Liver (tissue), 8 donors: ENCODE measurements at regions not wholly inside any gene's neighbourhood (a gene's known extent, or its start where the extent isn't known, plus 50 kb on each side); places are given as distances from the start of the nearest gene placed in this dataset.

Experiments used
- DNase-seq: peaks from one replicate; pipeline ENCODE4 v3.0.0-alpha.2; 2017; ENCODE audit warnings: low spot score
- H3K27ac ChIP-seq, 2 donors: one replicate each; pipeline ENCODE4 v1.7.0; 2013; ENCODE audit warnings: inconsistent platforms in 2 of 2, low read length in 2 of 2, control low read depth in 1 of 2, low read depth in 1 of 2, mild to moderate bottlenecking in 1 of 2
- H3K27me3 ChIP-seq, 4 donors: one replicate each; pipeline versions ENCODE4 v1.6.1 to v1.7.0; 2013; ENCODE audit warnings: low read length in 3 of 4, inconsistent platforms in 1 of 4, mild to moderate bottlenecking in 1 of 4, moderate library complexity in 1 of 4; ENCODE audit not compliant: control insufficient read depth in 4 of 4, insufficient read depth in 4 of 4
- H3K36me3 ChIP-seq, 4 donors: one replicate each; pipeline versions ENCODE4 v1.6.1 to v1.7.0; 2013; ENCODE audit warnings: low read length in 3 of 4, mild to moderate bottlenecking in 3 of 4, low read depth in 1 of 4, moderate library complexity in 1 of 4; ENCODE audit not compliant: control insufficient read depth in 4 of 4, insufficient read depth in 3 of 4
- H3K4me1 ChIP-seq, 4 donors: one replicate each; pipeline versions ENCODE4 v1.6.1 to v1.7.0; 2013; ENCODE audit warnings: low read length in 3 of 4, mild to moderate bottlenecking in 3 of 4, moderate library complexity in 1 of 4; ENCODE audit not compliant: control insufficient read depth in 4 of 4, insufficient read depth in 4 of 4
- H3K4me3 ChIP-seq, 3 donors: one replicate each; pipeline versions ENCODE4 v1.6.1 to v1.7.0; 2013; ENCODE audit warnings: low read length in 3 of 3, control low read depth in 1 of 3, low read depth in 1 of 3, mild to moderate bottlenecking in 1 of 3
- H3K9ac ChIP-seq, 2 donors: one replicate each; pipeline ENCODE4 v1.7.0; 2013; ENCODE audit warnings: low read length in 2 of 2, mild to moderate bottlenecking in 2 of 2, moderate library complexity in 2 of 2, control low read depth in 1 of 2, low read depth in 1 of 2
- H3K9me3 ChIP-seq, 4 donors: one replicate each; pipeline versions ENCODE4 v1.6.1 to v1.7.0; 2013; ENCODE audit warnings: low read length in 3 of 4; ENCODE audit not compliant: control insufficient read depth in 4 of 4
- EGR1 ChIP-seq, 2 donors: IDR thresholded peaks; 2 replicates each; pipeline ENCODE4 v1.6.1; 2016 to 2018; ENCODE audit warnings: antibody characterized with exemption in 2 of 2, low read depth in 2 of 2
- FOXA1 ChIP-seq: IDR thresholded peaks from 2 replicates; pipeline ENCODE4 v1.6.1; 2016; ENCODE audit warnings: antibody characterized with exemption
- FOXA2 ChIP-seq: IDR thresholded peaks from 2 replicates; pipeline ENCODE4 v1.6.1; 2016; ENCODE audit warnings: antibody characterized with exemption
- GABPA ChIP-seq, 2 donors: IDR thresholded peaks in 1 of 2; conservative IDR thresholded peaks in 1 of 2; 2 replicates each; pipeline ENCODE4 v1.6.1; 2016; ENCODE audit warnings: antibody characterized with exemption in 2 of 2, mild to moderate bottlenecking in 1 of 2, moderate library complexity in 1 of 2
- HNF4A ChIP-seq, 2 donors: conservative IDR thresholded peaks; 2 replicates each; pipeline ENCODE4 v1.6.1; 2016; ENCODE audit warnings: antibody characterized with exemption in 2 of 2, mild to moderate bottlenecking in 2 of 2
- HNF4G ChIP-seq: IDR thresholded peaks from 2 replicates; pipeline ENCODE4 v1.6.1; 2016; ENCODE audit warnings: antibody characterized with exemption
- JUND ChIP-seq, 2 donors: IDR thresholded peaks; 2 replicates each; pipeline ENCODE4 v1.6.1; 2016; ENCODE audit warnings: antibody characterized with exemption in 2 of 2
- NR2F2 ChIP-seq: IDR thresholded peaks from 2 replicates; pipeline ENCODE4 v1.6.1; 2016; ENCODE audit warnings: antibody characterized with exemption
- RAD21 ChIP-seq, 2 donors: IDR thresholded peaks; 2 replicates each; pipeline ENCODE4 v1.6.1; 2016; ENCODE audit warnings: antibody characterized with exemption in 2 of 2, mild to moderate bottlenecking in 2 of 2
- RXRA ChIP-seq, 2 donors: IDR thresholded peaks; 2 replicates each; pipeline ENCODE4 v1.6.1; 2017 to 2018; ENCODE audit warnings: antibody characterized with exemption in 2 of 2, mild to moderate bottlenecking in 1 of 2
- SP1 ChIP-seq: IDR thresholded peaks from 2 replicates; pipeline ENCODE4 v1.6.1; 2018; ENCODE audit warnings: antibody characterized with exemption, mild to moderate bottlenecking
- TAF1 ChIP-seq: conservative IDR thresholded peaks from 2 replicates; pipeline ENCODE4 v1.6.1; 2016; ENCODE audit warnings: antibody characterized with exemption, mild to moderate bottlenecking
- YY1 ChIP-seq: IDR thresholded peaks from 2 replicates; pipeline ENCODE4 v1.6.1; 2016; ENCODE audit warnings: antibody characterized with exemption, mild to moderate bottlenecking
- WGBS: extraction: QIAGEN DNeasy Blood & Tissue Kit; methylation state at CpG from one replicate; pipeline ENCODE4 v1.1.7; 2013; 5-methylcytosine and 5-hydroxymethylcytosine counted together
- TF ChIP-seq, protein P1 (sequence below): IDR thresholded peaks from 2 replicates; pipeline ENCODE4 v1.6.1; 2016; ENCODE audit warnings: antibody characterized with exemption, mild to moderate bottlenecking
- TF ChIP-seq, protein P2 (sequence below): IDR thresholded peaks from 2 replicates; pipeline ENCODE4 v1.6.1; 2016; ENCODE audit warnings: antibody characterized with exemption
- TF ChIP-seq, protein P3 (sequence below): IDR thresholded peaks from 2 replicates; pipeline ENCODE4 v1.6.1; 2016; ENCODE audit warnings: antibody characterized with exemption
- TF ChIP-seq, protein P4 (sequence below): fragments of 150-350 bp; IDR thresholded peaks from 2 replicates; pipeline ENCODE4 v1.5.1; 2017; ENCODE audit warnings: improper control_type of control experiment, low read depth, low read length; ENCODE audit not compliant: missing input control
- TF ChIP-seq, protein P5 (sequence below): IDR thresholded peaks from 2 replicates; pipeline ENCODE4 v1.6.1; 2016; ENCODE audit warnings: antibody characterized with exemption
- donor health status: healthy.
- donor health status: healthy.
- donor health status: healthy.
- donor health status: healthy.
- donor health status: healthy.

DNA sequence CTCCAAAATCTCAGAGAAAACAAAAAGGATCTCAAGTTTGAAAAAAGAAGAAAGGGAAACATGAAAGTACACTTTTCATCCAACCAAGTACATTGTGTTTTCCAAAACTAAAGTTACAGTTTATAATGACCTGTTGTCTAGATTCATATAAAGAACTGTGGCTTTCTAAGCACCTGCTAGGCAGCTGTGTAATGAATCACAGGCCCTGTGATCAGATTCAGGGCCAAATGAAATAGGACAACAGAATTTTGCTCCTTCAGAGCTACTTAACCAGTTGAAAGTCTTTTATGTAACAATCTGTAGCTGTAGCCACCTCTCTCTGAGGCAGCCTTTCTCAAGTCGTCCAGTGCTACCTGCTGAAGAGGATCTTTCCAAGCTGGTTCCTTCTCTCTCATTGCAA lies 960.0 kb upstream of the RAG2 start:
- Histone ChIP-seq H3K27ac (no peak overlapping the region), H3K9ac (no peak overlapping the region), H3K36me3 (no peaks in the 10 kb centered on the region), H3K4me1 (no peaks in the 10 kb centered on the region), H3K27me3 (no peaks in the 10 kb centered on the region), H3K4me3 (no peak overlapping the region), H3K9me3 (no peaks in the 10 kb centered on the region)
- no peak for DNase-seq
- TF ChIP-seq RAD21 (IDR thresholded peaks at IDR 0.05), result no peak
- TF ChIP-seq YY1, result no peak
- no peak for TF ChIP-seq FOXA1
- TF ChIP-seq, protein P1, sequence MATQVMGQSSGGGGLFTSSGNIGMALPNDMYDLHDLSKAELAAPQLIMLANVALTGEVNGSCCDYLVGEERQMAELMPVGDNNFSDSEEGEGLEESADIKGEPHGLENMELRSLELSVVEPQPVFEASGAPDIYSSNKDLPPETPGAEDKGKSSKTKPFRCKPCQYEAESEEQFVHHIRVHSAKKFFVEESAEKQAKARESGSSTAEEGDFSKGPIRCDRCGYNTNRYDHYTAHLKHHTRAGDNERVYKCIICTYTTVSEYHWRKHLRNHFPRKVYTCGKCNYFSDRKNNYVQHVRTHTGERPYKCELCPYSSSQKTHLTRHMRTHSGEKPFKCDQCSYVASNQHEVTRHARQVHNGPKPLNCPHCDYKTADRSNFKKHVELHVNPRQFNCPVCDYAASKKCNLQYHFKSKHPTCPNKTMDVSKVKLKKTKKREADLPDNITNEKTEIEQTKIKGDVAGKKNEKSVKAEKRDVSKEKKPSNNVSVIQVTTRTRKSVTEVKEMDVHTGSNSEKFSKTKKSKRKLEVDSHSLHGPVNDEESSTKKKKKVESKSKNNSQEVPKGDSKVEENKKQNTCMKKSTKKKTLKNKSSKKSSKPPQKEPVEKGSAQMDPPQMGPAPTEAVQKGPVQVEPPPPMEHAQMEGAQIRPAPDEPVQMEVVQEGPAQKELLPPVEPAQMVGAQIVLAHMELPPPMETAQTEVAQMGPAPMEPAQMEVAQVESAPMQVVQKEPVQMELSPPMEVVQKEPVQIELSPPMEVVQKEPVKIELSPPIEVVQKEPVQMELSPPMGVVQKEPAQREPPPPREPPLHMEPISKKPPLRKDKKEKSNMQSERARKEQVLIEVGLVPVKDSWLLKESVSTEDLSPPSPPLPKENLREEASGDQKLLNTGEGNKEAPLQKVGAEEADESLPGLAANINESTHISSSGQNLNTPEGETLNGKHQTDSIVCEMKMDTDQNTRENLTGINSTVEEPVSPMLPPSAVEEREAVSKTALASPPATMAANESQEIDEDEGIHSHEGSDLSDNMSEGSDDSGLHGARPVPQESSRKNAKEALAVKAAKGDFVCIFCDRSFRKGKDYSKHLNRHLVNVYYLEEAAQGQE, result no peak
- TF ChIP-seq HNF4A (conservative IDR thresholded peaks at IDR 0.05), result no peak
- TF ChIP-seq, protein P2, sequence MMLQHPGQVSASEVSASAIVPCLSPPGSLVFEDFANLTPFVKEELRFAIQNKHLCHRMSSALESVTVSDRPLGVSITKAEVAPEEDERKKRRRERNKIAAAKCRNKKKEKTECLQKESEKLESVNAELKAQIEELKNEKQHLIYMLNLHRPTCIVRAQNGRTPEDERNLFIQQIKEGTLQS, result no peak
- no peak for TF ChIP-seq EGR1 (IDR thresholded peaks at IDR 0.05; ENCODE audit: low read depth in 2 of 2)
- TF ChIP-seq, protein P3, sequence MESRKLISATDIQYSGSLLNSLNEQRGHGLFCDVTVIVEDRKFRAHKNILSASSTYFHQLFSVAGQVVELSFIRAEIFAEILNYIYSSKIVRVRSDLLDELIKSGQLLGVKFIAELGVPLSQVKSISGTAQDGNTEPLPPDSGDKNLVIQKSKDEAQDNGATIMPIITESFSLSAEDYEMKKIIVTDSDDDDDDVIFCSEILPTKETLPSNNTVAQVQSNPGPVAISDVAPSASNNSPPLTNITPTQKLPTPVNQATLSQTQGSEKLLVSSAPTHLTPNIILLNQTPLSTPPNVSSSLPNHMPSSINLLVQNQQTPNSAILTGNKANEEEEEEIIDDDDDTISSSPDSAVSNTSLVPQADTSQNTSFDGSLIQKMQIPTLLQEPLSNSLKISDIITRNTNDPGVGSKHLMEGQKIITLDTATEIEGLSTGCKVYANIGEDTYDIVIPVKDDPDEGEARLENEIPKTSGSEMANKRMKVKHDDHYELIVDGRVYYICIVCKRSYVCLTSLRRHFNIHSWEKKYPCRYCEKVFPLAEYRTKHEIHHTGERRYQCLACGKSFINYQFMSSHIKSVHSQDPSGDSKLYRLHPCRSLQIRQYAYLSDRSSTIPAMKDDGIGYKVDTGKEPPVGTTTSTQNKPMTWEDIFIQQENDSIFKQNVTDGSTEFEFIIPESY, result no peak
- TF ChIP-seq, protein P4, sequence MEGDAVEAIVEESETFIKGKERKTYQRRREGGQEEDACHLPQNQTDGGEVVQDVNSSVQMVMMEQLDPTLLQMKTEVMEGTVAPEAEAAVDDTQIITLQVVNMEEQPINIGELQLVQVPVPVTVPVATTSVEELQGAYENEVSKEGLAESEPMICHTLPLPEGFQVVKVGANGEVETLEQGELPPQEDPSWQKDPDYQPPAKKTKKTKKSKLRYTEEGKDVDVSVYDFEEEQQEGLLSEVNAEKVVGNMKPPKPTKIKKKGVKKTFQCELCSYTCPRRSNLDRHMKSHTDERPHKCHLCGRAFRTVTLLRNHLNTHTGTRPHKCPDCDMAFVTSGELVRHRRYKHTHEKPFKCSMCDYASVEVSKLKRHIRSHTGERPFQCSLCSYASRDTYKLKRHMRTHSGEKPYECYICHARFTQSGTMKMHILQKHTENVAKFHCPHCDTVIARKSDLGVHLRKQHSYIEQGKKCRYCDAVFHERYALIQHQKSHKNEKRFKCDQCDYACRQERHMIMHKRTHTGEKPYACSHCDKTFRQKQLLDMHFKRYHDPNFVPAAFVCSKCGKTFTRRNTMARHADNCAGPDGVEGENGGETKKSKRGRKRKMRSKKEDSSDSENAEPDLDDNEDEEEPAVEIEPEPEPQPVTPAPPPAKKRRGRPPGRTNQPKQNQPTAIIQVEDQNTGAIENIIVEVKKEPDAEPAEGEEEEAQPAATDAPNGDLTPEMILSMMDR, result no peak
- TF ChIP-seq FOXA2, result no peak
- TF ChIP-seq, protein P5, sequence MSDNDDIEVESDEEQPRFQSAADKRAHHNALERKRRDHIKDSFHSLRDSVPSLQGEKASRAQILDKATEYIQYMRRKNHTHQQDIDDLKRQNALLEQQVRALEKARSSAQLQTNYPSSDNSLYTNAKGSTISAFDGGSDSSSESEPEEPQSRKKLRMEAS, result no peak
- TF ChIP-seq SP1, result no peak
- no peak for TF ChIP-seq TAF1
- TF ChIP-seq HNF4G, result no peak
- no peak for TF ChIP-seq NR2F2
- TF ChIP-seq JUND (IDR thresholded peaks at IDR 0.05), result no peak
- TF ChIP-seq RXRA (IDR thresholded peaks at IDR 0.05), result no peak
- no peak for TF ChIP-seq GABPA (IDR thresholded peaks at IDR 0.05 in 1 of 2, conservative IDR thresholded peaks at IDR 0.05 in 1 of 2)
- 35% methylated on average over 1 of the region's 1 CpG for WGBS

DNA sequence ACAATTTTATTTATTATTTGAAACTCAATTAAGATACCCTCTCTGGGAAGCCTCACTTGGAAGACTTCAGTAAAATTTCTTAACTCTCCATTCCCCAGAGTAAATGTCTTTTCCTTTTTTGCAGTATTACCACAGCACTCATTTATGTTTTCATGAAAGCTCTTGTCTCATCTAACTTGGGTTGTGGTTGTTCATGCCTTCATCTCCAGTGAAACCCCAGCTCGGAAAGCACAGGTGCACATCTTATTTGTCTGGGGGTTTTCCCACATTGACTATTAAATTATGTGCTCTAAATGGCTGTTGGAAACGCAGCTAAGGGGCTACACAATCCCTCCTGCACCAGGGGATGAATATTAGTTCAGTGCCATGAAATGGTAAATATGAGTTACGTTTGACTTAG lies 954.2 kb upstream of the RAG2 start:
- no peak for DNase-seq

More for the DNA sequence above, 954.2 kb upstream of the RAG2 start:
- 65% methylated on average over 3 of the region's 3 CpGs for WGBS
- no peak overlapping the region for H3K9ac ChIP-seq
- H3K9me3 ChIP-seq, result no peaks in the 10 kb centered on the region
- no peaks in the 10 kb centered on the region for H3K36me3 ChIP-seq
- TF ChIP-seq FOXA1, result no peak
- no peak for TF ChIP-seq JUND (IDR thresholded peaks at IDR 0.05)
- TF ChIP-seq, protein P1, result no peak
- TF ChIP-seq, protein P5, result no peak
- no peak for TF ChIP-seq YY1
- no peak for TF ChIP-seq RAD21 (IDR thresholded peaks at IDR 0.05)
- TF ChIP-seq RXRA (IDR thresholded peaks at IDR 0.05), result no peak
- no peak for TF ChIP-seq GABPA (IDR thresholded peaks at IDR 0.05 in 1 of 2, conservative IDR thresholded peaks at IDR 0.05 in 1 of 2)
- TF ChIP-seq, protein P3, result no peak
- no peak for TF ChIP-seq EGR1 (IDR thresholded peaks at IDR 0.05; ENCODE audit: low read depth in 2 of 2)
- H3K27me3 ChIP-seq, result no peaks in the 10 kb centered on the region
- no peak overlapping the region for H3K4me3 ChIP-seq
- H3K27ac ChIP-seq, result no peak overlapping the region
- no peaks in the 10 kb centered on the region for H3K4me1 ChIP-seq
